ENCODE measurements at regions not wholly inside any gene's neighbourhood (a gene's known extent, or its start where the extent isn't known, plus 50 kb on each side); places are given as distances from the start of the nearest gene placed in this dataset.

DNA sequence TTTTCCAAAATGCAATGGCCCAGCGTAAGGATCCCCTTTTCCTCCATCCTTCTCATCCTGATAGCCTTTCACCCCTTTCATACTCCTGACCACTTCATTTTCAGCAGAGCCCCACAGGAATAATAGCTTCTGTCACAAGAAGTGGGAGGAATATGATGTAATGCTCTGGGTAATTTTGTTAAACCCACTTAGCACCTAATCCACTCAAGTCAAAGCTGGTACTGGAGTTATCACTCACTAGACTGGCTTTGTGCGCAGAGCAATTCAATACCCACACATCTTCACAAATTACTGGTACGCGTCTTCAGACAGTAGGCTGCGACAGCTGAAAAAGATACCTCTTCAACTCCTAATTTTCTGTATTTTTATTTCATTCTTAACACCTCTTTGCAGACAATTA, 2232.8 kb upstream of the WWC1 start:
- H3K79me2 ChIP-seq (ENCODE audit: control insufficient read depth, insufficient read depth, low read length): no peaks in the 10 kb centered on the region
- intact Hi-C loops (cut with micrococcal nuclease): no loop called here
- no peak for DNase-seq
- ChIA-PET CTCF (no interaction called here), POLR2A (no interaction called here)
- H3K4me1 ChIP-seq (ENCODE audit: control insufficient read depth in 2 of 2, insufficient read depth in 2 of 2, low read length in 2 of 2): no peaks in the 10 kb centered on the region
- peaks cover 0 to 4% (median 0%) of the 10 kb centered on the region in 3 donors for H3K9me3 ChIP-seq (ENCODE audit: control extremely low read depth in 1 of 3, control insufficient read depth in 2 of 3, insufficient read depth in 1 of 3, low read length in 2 of 3)
- H4K20me1 ChIP-seq (ENCODE audit: control insufficient read depth, insufficient read depth, low read length, poor library complexity, severe bottlenecking): no peaks in the 10 kb centered on the region
- H2AFZ ChIP-seq (ENCODE audit: insufficient read depth, low read depth, low read length, poor library complexity, severe bottlenecking): no peak overlapping the region
- Mint-ChIP-seq H3K4me3 (no peak overlapping the region), H3K4me1 (no peaks in the 10 kb centered on the region), H3K27me3 (no peaks in the 10 kb centered on the region), H3K27ac (no peak overlapping the region), H3K9me3 (ENCODE audit: insufficient read depth) (no peaks in the 10 kb centered on the region)
- no peak for TF ChIP-seq EZH2 (IDR thresholded peaks at IDR 0.05; ENCODE audit: borderline replicate concordance, insufficient read depth, low read depth, low read length, poor library complexity, severe bottlenecking)
- TF ChIP-seq, protein P1, sequence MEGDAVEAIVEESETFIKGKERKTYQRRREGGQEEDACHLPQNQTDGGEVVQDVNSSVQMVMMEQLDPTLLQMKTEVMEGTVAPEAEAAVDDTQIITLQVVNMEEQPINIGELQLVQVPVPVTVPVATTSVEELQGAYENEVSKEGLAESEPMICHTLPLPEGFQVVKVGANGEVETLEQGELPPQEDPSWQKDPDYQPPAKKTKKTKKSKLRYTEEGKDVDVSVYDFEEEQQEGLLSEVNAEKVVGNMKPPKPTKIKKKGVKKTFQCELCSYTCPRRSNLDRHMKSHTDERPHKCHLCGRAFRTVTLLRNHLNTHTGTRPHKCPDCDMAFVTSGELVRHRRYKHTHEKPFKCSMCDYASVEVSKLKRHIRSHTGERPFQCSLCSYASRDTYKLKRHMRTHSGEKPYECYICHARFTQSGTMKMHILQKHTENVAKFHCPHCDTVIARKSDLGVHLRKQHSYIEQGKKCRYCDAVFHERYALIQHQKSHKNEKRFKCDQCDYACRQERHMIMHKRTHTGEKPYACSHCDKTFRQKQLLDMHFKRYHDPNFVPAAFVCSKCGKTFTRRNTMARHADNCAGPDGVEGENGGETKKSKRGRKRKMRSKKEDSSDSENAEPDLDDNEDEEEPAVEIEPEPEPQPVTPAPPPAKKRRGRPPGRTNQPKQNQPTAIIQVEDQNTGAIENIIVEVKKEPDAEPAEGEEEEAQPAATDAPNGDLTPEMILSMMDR (IDR thresholded peaks at IDR 0.05): no peak
- H3K4me2 ChIP-seq (replicated peaks; ENCODE audit: low read depth, low read length, poor library complexity, severe bottlenecking): no peak overlapping the region
- no peaks in the 10 kb centered on the region for H3K27me3 ChIP-seq (replicated peaks in 1 of 4; ENCODE audit: control extremely low read depth in 1 of 4, control insufficient read depth in 3 of 4, insufficient read depth in 4 of 4, low read length in 3 of 4)
- no peak overlapping the region for H3K9ac ChIP-seq (ENCODE audit: low read length)
- H3K27ac ChIP-seq (ENCODE audit: low read length in 2 of 2): no peak overlapping the region
- no peak overlapping the region for H3K4me3 ChIP-seq (ENCODE audit: control extremely low read depth in 1 of 5, extremely low read depth in 1 of 5, insufficient read depth in 1 of 5, low read depth in 2 of 5, low read length in 4 of 5)
- ATAC-seq (ENCODE audit: low read depth): no peak
- 96% methylated on average over 4 of the region's 5 CpGs for WGBS (ENCODE audit: insufficient coverage)
- H3K36me3 ChIP-seq (replicated peaks in 1 of 2; ENCODE audit: control extremely low read depth in 1 of 2, control insufficient read depth in 1 of 2, extremely low read depth in 1 of 2, insufficient read depth in 2 of 2, low read length in 1 of 2): no peaks in the 10 kb centered on the region

DNA sequence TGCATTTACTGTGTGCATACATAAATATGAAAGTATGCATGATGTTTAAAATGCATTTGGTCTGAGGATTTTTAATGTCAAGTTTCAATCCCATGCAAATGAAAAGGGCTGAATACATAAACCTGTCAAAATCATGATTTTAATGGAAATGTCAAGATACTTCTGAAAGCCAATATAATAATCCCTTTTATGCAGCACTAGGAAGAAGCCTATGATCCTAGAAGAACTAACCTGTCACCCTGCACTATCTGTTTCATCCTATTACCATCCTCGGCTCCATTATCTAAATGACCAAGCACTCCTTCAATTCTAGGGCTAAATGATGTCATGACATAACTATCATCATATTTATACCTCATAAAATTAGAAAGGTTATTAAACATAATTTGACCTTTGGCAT, 2229.4 kb upstream of the WWC1 start:
- no peak overlapping the region for H3K27ac ChIP-seq (ENCODE audit: low read length in 2 of 2)
- H3K4me3 Mint-ChIP-seq: no peak overlapping the region
- H3K4me3 ChIP-seq (ENCODE audit: control extremely low read depth in 1 of 5, extremely low read depth in 1 of 5, insufficient read depth in 1 of 5, low read depth in 2 of 5, low read length in 4 of 5): no peak overlapping the region
- no peak overlapping the region for H3K27ac Mint-ChIP-seq
- intact Hi-C loops (cut with micrococcal nuclease): no loop called here
- H3K27me3 ChIP-seq (replicated peaks in 1 of 4; ENCODE audit: control extremely low read depth in 1 of 4, control insufficient read depth in 3 of 4, insufficient read depth in 4 of 4, low read length in 3 of 4): no peaks in the 10 kb centered on the region
- TF ChIP-seq, protein P1 (IDR thresholded peaks at IDR 0.05): no peak
- no peak for TF ChIP-seq EZH2 (IDR thresholded peaks at IDR 0.05; ENCODE audit: borderline replicate concordance, insufficient read depth, low read depth, low read length, poor library complexity, severe bottlenecking)
- H3K4me2 ChIP-seq (replicated peaks; ENCODE audit: low read depth, low read length, poor library complexity, severe bottlenecking): no peak overlapping the region
- no CpG with 5 or more reads among the region's 1 CpG for WGBS (ENCODE audit: insufficient coverage)
- no peaks in the 10 kb centered on the region for H3K4me1 ChIP-seq (ENCODE audit: control insufficient read depth in 2 of 2, insufficient read depth in 2 of 2, low read length in 2 of 2)
- CTCF ChIA-PET: no interaction called here
- no peaks in the 10 kb centered on the region for H3K4me1 Mint-ChIP-seq
- DNase-seq (no peak), ATAC-seq (ENCODE audit: low read depth) (no peak)
- H3K9me3 Mint-ChIP-seq (ENCODE audit: insufficient read depth): no peaks in the 10 kb centered on the region
- no peaks in the 10 kb centered on the region for H3K36me3 ChIP-seq (replicated peaks in 1 of 2; ENCODE audit: control extremely low read depth in 1 of 2, control insufficient read depth in 1 of 2, extremely low read depth in 1 of 2, insufficient read depth in 2 of 2, low read length in 1 of 2)
- H3K9ac ChIP-seq (ENCODE audit: low read length): no peak overlapping the region
- H3K9me3 ChIP-seq (ENCODE audit: control extremely low read depth in 1 of 3, control insufficient read depth in 2 of 3, insufficient read depth in 1 of 3, low read length in 2 of 3): no peaks in the 10 kb centered on the region
- H4K20me1 ChIP-seq (ENCODE audit: control insufficient read depth, insufficient read depth, low read length, poor library complexity, severe bottlenecking): no peaks in the 10 kb centered on the region
- POLR2A ChIA-PET: no interaction called here
- no peaks in the 10 kb centered on the region for H3K27me3 Mint-ChIP-seq
- H3K79me2 ChIP-seq (ENCODE audit: control insufficient read depth, insufficient read depth, low read length): no peaks in the 10 kb centered on the region
- no peak overlapping the region for H2AFZ ChIP-seq (ENCODE audit: insufficient read depth, low read depth, low read length, poor library complexity, severe bottlenecking)
